ENCODE measurements at regions not wholly inside any gene's neighbourhood (a gene's known extent, or its start where the extent isn't known, plus 50 kb on each side); places are given as distances from the start of the nearest gene placed in this dataset.

DNA sequence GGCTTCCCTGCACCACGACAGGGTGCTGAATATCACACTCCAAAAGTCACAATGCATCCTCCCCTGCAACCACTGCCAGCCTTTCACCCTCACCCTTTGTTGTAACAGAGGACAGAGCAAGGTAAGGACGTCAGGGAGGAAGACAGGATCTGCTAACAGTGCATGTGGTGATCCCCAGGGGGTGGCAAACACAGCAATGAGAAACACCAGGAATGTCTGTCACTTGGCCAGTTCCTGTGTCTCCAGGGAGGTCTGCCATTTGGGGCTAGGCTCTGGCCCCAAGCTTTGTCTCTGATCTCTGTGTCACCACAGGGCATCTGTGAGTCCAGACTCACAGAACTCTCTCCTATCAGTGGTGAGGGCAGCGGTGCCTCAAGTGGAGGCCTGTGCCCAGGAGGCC is 54.3 kb upstream of the SLC24A5 start:
- no peak for TF ChIP-seq CTCF (IDR thresholded peaks at IDR 0.05)
- no peak for TF ChIP-seq POLR2A (IDR thresholded peaks at IDR 0.05)

Measured in ovary (tissue), 3 donors.